Activated naive CD4-positive, alpha-beta T cell treated with anti-CD3 and anti-CD28 coated beads, Interleukin-2, amount 50 U/mL, for 16 hours (primary cell): ENCODE measurements at regions not wholly inside any gene's neighbourhood (a gene's known extent, or its start where the extent isn't known, plus 50 kb on each side); places are given as distances from the start of the nearest gene placed in this dataset.
"Not testable (repeated sequence)": the region's sequence is repeated elsewhere in the genome, so short reads cannot be mapped to it uniquely, and the experiment has no call there.

Experiments used
- DNase-seq: peaks from one replicate; pipeline ENCODE4 v3.0.0-alpha.2; 2020

- DNase-seq, result no peak
Measured at GRCh38 chr11:112661146-112661545, 300.1 kb upstream of the NCAM1 start.

GRCh38 chr11:112661571-112661970, 299.6 kb upstream of the NCAM1 start:
- DNase-seq, result no peak

GRCh38 chr11:112662554-112662953, 298.7 kb upstream of the NCAM1 start:
- no peak for DNase-seq

- no peak for DNase-seq
Measured at GRCh38 chr11:112663947-112664634, 297.1 kb upstream of the NCAM1 start.

GRCh38 chr11:112665291-112665690, 295.9 kb upstream of the NCAM1 start:
- DNase-seq, result no peak

- no peak for DNase-seq
Measured at GRCh38 chr11:112666253-112666652, 295.0 kb upstream of the NCAM1 start.

- no peak for DNase-seq
Measured at GRCh38 chr11:112670806-112671570, 290.2 kb upstream of the NCAM1 start.

GRCh38 chr11:112673401-112673800, 287.8 kb upstream of the NCAM1 start:
- DNase-seq, result not testable (repeated sequence)

GRCh38 chr11:112685111-112685510, 276.1 kb upstream of the NCAM1 start:
- DNase-seq, result no peak

GRCh38 chr11:112689851-112690250, 271.4 kb upstream of the NCAM1 start:
- DNase-seq, result no peak

- DNase-seq, result no peak
Measured at GRCh38 chr11:112693781-112694180, 267.4 kb upstream of the NCAM1 start.

- no peak for DNase-seq
Measured at GRCh38 chr11:112694245-112694644, 267.0 kb upstream of the NCAM1 start.

GRCh38 chr11:112694813-112695212, 266.4 kb upstream of the NCAM1 start:
- DNase-seq, result no peak

- no peak for DNase-seq
Measured at GRCh38 chr11:112697391-112698178, 263.6 kb upstream of the NCAM1 start.

GRCh38 chr11:112705148-112705547, 256.1 kb upstream of the NCAM1 start:
- no peak for DNase-seq

- DNase-seq, result no peak
Measured at GRCh38 chr11:112706863-112707262, 254.4 kb upstream of the NCAM1 start.

- not testable (repeated sequence) for DNase-seq
Measured at GRCh38 chr11:112714340-112714739, 246.9 kb upstream of the NCAM1 start.

GRCh38 chr11:112715056-112715455, 246.2 kb upstream of the NCAM1 start:
- DNase-seq, result no peak

GRCh38 chr11:112718483-112718882, 242.7 kb upstream of the NCAM1 start:
- DNase-seq, result no peak

- DNase-seq, result no peak
Measured at GRCh38 chr11:112719736-112720525, 241.3 kb upstream of the NCAM1 start.

- DNase-seq, result no peak
Measured at GRCh38 chr11:112722148-112722547, 239.1 kb upstream of the NCAM1 start.

GRCh38 chr11:112722876-112723275, 238.3 kb upstream of the NCAM1 start:
- DNase-seq, result no peak
